Brain microvascular endothelial cell (primary cell): ENCODE measurements at regions not wholly inside any gene's neighbourhood (a gene's known extent, or its start where the extent isn't known, plus 50 kb on each side); places are given as distances from the start of the nearest gene placed in this dataset.
A peak's percentile ranks its signal among the peaks of the same experiment; 100 is the strongest.

Experiments
- DNase-seq: peaks from one replicate; pipeline ENCODE4 v3.0.0-alpha.2; 2020
- H3K27ac ChIP-seq: fragments of 250-450 bp; sonication (Bioruptor Pico); 2 replicates; pipeline ENCODE4 v1.5.1; 2020; ENCODE audit warnings: mild to moderate bottlenecking, moderate library complexity
- H3K27me3 ChIP-seq: fragments of 250-450 bp; sonication (Bioruptor Pico); replicated peaks from 2 replicates; pipeline ENCODE4 v1.5.1; 2020; ENCODE audit warnings: mild to moderate bottlenecking
- H3K36me3 ChIP-seq: fragments of 250-450 bp; sonication (Bioruptor Pico); replicated peaks from 2 replicates; pipeline ENCODE4 v1.5.1; 2020; ENCODE audit warnings: mild to moderate bottlenecking
- H3K4me3 ChIP-seq: 2 replicates; pipeline ENCODE4 v1.5.1; 2011; ENCODE audit warnings: low read depth, mild to moderate bottlenecking, control low read depth, low read length, moderate library complexity
- CTCF ChIP-seq: IDR thresholded peaks from 2 replicates; pipeline ENCODE4 v1.5.1; 2011; ENCODE audit warnings: low read depth, mild to moderate bottlenecking, moderate library complexity, low read length, control low read depth, inconsistent platforms; ENCODE audit errors: missing control alignments
- in situ Hi-C: cut with HindIII; loops from 2 replicates; pipeline ENCODE4 v1.10.0; 2017; ENCODE audit warnings: low sequenced_read_pairs, low pct_ligation_motif_present

DNA sequence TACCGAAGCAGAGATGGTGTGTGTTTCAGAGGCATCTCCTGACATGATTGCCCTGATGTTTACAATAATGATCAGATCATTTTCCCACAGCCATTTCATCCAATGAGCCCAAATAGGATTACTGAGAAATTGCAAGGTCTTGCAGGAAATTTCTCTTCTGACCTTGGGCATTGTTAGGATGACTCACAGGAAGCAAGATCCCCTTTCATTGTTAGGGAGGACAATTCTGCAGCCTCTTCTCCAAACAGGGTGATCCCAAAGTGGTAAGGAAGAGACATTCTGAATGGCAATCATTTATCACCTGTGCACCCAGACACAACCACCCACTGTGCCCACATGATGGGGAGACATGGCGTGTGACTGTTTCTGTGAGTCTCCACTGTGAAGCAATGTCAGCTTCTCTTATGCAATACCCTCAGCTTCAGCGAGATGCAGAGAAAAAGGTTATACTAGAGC is 306.7 kb upstream of the XYLT1 start:
- Histone ChIP-seq H3K36me3 (no peaks in the 10 kb centered on the region), H3K27ac (peak overlapping the region; percentile 76), H3K27me3 (no peaks in the 10 kb centered on the region), H3K4me3 (no peak overlapping the region)
- DNase-seq = peak; percentile 69
- TF ChIP-seq CTCF = no peak
- in situ Hi-C loops = no loop called here

DNA sequence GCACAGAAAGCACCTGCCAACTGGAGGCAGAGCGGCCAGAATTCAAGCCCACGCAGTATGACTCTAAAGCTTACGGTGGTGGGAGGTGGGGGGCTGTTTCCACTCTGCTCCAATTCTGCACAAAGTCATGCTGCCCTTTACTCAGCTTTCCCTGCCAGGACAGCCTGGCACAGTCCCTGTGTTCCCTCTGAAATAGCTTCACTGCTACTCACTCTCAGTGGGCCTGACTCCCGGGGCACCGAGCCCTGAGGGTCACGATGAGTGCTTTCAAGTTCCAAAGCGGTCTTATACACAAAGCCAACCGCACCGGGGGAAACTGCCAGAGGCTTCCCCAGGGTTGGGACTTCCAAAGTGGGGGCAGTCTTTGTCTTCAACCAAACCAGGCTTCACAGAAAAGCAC is 306.1 kb upstream of the XYLT1 start:
- no peak overlapping the region for H3K4me3 ChIP-seq
- TF ChIP-seq CTCF = no peak
- DNase-seq = no peak
- peak overlapping the region; percentile 76 for H3K27ac ChIP-seq
- H3K27me3 ChIP-seq = no peaks in the 10 kb centered on the region
- H3K36me3 ChIP-seq = no peaks in the 10 kb centered on the region
- in situ Hi-C loops = no loop called here

DNA sequence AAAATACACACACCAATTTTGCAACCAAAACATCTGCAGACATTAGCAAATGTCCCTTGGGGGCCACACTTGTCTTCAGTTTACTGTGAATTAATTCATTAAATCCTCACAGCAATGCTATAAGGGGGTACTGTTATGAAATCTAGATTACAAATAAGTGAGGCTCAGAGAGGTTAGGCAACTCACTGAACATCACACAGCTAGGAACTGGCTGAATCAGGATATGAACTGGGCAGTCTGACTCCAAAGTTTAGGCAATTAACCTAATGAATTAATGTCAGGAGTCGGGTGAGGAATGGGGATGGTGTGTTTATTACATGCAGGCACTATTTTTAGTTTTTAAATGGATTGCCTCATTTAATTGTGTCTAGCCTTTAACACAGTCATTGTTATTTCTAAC is 305.7 kb upstream of the XYLT1 start:
- no peak for DNase-seq
- Histone ChIP-seq H3K27me3 (no peaks in the 10 kb centered on the region), H3K4me3 (no peak overlapping the region), H3K36me3 (no peaks in the 10 kb centered on the region), H3K27ac (peak overlapping the region; percentile 76)
- in situ Hi-C loops = no loop called here
- no peak for TF ChIP-seq CTCF

- in situ Hi-C loops = no loop called here
- DNase-seq = peak; percentile 78
- Histone ChIP-seq H3K27ac (peak overlapping the region; percentile 67), H3K36me3 (no peaks in the 10 kb centered on the region), H3K4me3 (no peak overlapping the region), H3K27me3 (no peaks in the 10 kb centered on the region)
- TF ChIP-seq CTCF = no peak
Measured at GRCh38 chr16:17775061-17775460, 304.3 kb upstream of the XYLT1 start.

DNA sequence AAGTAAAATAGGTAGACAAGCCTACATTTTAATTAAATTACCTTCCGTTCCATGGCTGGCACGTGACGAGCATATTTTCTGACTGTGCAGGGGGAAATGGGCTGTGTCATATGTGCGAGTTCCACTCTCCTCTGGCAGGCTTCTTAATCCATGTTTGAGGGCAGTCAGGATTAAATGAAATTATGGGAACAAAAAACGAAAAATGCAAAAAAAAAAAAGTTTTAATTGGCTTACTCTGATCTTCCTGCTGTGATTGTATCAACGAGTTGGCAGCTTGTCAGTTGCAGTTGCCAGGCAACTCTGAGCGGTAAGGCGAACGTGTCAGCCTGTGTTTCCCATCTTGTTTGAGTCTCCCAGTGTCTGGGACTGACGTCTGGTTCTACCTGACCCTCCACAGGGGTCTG is 302.9 kb upstream of the XYLT1 start:
- H3K4me3 ChIP-seq = no peak overlapping the region
- no peaks in the 10 kb centered on the region for H3K36me3 ChIP-seq
- no peak for TF ChIP-seq CTCF
- DNase-seq = peak; percentile 90
- H3K27ac ChIP-seq = peak overlapping the region; percentile 67
- in situ Hi-C loops = no loop called here
- no peaks in the 10 kb centered on the region for H3K27me3 ChIP-seq

- in situ Hi-C loops = no loop called here
- no peak for TF ChIP-seq CTCF
- no peak for DNase-seq
- H3K36me3 ChIP-seq = no peaks in the 10 kb centered on the region
- H3K27me3 ChIP-seq = no peaks in the 10 kb centered on the region
- no peak overlapping the region for H3K4me3 ChIP-seq
- H3K27ac ChIP-seq = no peak overlapping the region
Measured at GRCh38 chr16:17770104-17770503, 299.3 kb upstream of the XYLT1 start.
